HG03175 (cell line): ENCODE measurements at regions not wholly inside any gene's neighbourhood (a gene's known extent, or its start where the extent isn't known, plus 50 kb on each side); places are given as distances from the start of the nearest gene placed in this dataset.

Experiments
- ATAC-seq: cut with Tn5 transposase; IDR thresholded peaks from one replicate; pipeline ENCODE4 v1.9.1; 2021; ENCODE audit warnings: mild to moderate bottlenecking, moderate library complexity; ENCODE audit not compliant: unreplicated experiment

- no peak for ATAC-seq
Measured at GRCh38 chr4:145427991-145428390, 53.7 kb upstream of the SMAD1 start.

DNA sequence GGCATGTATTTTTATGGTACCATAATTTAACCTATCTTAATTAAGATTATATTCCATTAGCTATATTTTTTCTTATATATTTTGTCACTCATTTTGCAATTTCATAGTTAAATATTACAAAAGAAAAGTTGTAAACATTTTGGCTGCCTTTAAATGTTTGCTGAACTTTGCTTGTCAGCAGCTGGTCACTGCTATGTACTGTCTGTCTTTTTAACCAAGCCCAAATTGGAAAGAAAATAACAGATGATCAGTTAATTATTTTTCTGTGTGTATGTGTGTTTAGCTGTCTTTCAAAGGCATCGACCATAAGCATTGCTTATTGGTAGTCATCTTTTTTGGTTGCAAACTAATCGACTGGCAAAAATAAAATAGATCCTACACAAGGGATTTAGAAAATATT lies 54.4 kb upstream of the SMAD1 start:
- ATAC-seq: no peak

GRCh38 chr4:145423017-145423708 lies 58.5 kb upstream of the SMAD1 start:
- ATAC-seq: no peak

GRCh38 chr4:145420595-145421214 lies 60.9 kb upstream of the SMAD1 start:
- no peak for ATAC-seq

DNA sequence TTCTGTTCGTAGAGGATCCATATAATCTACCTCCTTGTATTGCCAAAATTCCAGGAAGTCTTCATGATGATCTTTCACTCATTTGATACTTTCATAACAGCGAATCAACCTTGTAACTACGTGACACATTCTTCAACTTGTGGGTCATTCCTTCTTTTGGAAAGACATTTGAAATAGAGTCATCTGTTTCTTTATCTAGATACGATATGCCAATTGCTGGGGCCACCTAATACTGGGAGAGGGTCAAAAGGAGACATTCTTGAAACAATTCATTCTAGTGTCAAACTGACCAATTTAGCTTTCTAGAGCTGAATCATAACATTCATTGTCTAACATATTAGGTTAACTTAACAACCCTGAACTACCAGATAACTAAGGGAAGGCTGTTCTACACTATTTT lies 62.9 kb upstream of the SMAD1 start:
- ATAC-seq: no peak

DNA sequence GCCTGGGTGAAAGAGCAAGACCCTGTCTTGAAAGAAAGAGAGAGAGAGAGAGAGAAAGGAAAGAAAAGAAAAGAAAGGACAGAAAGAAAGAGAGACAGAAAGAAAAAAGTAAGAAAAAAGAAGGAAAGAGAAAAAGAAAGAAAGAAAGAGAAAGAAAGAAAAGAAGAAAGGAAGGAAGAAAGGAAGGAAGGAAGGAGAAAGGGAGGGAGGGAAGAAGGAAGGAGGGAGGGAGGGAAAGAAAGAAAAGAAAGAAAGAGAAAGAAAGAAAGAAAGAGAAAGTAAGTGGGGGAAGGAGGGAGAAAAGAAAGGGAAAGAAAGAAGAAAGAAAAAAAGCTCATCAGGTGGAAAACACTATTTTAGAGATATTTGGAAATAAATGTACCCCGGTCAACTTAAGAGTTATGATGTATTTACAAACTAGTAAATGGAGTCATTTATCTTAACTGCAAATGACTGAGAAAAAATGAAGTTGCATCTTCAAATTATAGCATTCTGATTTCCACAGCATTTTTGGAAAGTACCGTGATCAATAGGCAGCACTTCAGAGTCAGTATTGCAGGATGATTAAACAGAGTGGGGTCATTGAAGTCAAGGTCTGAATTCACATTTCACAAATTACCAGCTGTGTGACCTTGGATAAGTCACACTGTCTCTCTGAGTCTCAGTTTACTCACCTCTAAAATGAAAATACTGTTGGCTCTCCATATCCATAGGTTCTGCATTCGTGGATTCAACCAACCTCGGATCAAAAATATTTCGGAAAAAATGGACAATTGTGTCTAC lies 64.1 kb upstream of the SMAD1 start:
- no peak for ATAC-seq

- ATAC-seq: no peak
Measured at GRCh38 chr4:145414841-145415240, 66.8 kb upstream of the SMAD1 start.

DNA sequence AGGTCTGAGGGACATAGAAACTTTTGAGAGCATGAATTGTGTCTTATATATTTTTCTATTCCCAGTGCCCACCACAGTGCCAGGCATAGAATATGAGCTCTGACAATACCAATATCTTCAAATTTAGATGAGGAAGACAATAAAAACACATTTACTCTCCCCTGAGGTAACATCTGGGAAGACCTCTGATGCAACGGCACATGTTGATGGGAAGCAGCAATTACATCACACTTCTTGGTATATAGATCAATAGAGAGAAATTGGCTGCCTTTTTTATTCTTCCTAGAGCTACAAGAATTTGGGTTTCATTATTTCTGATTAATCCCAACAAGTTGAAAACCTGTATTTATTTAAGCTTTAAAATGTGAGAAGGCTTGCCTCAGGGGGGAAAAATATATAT lies 67.4 kb upstream of the SMAD1 start:
- no peak for ATAC-seq

- ATAC-seq: no peak
Measured at GRCh38 chr4:145406970-145407369, 74.7 kb upstream of the SMAD1 start.

DNA sequence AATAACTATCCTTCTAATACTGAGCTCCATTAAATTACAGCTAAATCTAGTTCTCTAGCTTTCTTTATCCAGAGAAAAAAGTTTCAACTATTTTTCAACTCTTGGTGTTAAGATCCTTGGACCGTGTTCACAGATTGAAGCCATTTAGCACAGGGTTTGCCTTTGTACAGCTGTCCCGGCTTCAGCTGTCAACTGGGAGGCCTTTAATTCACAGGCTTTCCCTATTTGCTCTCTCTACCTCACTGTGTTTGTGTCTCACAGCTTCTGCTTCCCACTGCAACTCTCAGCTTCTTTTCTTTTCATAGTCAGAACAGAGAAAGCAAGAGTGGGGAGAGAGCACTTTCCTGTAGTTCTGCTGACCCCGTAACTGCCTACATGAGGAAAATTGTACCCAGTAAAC lies 76.9 kb upstream of the SMAD1 start:
- ATAC-seq: no peak

GRCh38 chr4:145396581-145396980 lies 85.1 kb upstream of the SMAD1 start:
- ATAC-seq: no peak

- ATAC-seq: no peak
Measured at GRCh38 chr4:145390571-145390970, 91.1 kb upstream of the SMAD1 start.

GRCh38 chr4:145389550-145389949 lies 92.1 kb upstream of the SMAD1 start:
- ATAC-seq: no peak

DNA sequence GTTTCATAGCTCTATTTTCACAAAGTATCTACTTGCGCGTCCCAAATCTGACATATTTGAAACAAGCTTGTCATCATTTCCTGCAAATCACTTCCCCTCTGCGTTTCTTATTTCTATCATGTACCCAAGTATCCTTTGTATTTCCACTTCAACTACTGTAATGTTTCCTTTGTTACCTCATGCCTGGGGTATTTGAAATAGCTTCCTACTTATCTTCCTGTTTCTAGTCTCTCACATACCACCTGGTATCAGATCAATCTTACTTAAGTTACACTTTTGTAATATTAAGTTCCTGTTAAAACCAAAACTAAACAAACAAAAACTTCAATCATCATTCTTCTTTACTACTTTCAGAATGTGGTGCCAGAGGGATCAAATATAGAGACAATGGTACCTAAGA lies 93.6 kb upstream of the SMAD1 start:
- no peak for ATAC-seq

- ATAC-seq: no peak
Measured at GRCh38 chr4:145387079-145387478, 94.6 kb upstream of the SMAD1 start.

DNA sequence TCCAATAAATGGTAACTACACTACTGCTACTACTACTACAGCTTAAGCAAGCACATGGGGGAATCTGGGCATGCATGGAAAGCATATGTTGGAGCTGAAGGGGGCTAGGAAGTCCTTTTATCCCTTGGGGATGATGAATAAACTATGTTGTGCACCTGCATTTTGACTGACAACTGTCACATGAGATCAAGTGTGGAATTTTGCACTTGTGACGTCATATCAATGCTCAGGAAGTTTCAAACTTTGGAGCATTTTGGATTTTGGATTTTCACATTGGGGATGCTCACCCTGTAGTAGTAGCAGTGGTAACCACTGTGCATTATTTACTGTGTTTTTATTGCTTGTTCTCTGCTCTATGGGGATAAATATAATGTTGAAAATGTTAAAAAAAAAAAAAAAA lies 100.5 kb upstream of the SMAD1 start:
- no peak for ATAC-seq

- no peak for ATAC-seq
Measured at GRCh38 chr4:145380123-145380522, 101.5 kb upstream of the SMAD1 start.

GRCh38 chr4:145375416-145375815 lies 106.2 kb upstream of the SMAD1 start:
- ATAC-seq: no peak

DNA sequence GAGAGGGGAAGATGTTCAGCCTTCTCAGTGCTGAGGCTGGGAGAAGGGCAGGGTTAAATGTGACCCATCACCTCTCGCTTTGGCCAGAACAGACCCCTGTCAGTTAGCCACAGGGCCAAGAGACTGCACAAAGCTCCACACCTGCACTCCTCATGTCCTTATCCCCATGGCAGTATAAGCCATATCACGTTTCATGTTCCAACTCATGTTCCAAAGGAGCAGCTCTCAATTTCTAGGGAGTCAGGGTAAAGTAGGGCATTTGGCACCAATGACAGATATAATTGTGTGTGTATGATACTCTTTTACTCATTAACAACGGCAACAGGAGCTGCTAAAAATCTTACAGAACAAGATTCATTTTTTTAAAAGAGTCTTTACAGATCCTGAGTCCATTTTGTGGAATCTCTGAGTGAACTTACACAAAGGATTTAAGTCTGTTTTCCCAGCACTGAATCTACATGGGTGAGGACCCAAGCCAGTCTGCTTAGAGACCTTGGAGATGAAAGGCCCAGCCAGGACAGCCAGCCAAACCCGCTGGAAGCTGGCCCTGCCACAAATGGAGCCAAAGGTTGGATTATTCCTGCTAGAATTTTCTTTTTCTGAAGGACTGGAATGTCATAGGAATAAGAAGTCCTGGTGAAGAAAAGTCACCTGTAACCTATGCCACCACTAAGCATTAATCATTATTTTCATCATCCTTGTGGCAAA lies 129.1 kb upstream of the SMAD1 start:
- ATAC-seq: no peak

DNA sequence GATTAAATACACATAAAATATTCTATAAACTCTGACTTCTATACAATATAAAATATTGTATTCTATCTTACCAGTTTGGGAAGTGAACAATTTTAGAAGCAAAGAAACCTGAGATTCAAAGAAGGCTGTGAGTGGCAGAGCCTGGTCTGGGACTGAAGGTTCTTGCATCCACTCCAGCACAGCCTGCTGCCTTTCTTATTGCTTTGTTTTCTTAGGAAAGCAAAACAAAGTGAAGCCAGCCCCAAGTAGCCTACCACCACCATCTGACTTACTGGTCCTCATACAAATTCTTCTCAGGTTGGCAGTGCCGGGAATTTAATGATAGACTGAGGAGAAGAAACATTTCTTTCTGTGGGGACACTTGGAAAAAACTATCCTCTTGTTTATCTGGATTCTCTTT lies 129.7 kb upstream of the SMAD1 start:
- no peak for ATAC-seq

- ATAC-seq: no peak
Measured at GRCh38 chr4:145351162-145351561, 130.5 kb upstream of the SMAD1 start.

DNA sequence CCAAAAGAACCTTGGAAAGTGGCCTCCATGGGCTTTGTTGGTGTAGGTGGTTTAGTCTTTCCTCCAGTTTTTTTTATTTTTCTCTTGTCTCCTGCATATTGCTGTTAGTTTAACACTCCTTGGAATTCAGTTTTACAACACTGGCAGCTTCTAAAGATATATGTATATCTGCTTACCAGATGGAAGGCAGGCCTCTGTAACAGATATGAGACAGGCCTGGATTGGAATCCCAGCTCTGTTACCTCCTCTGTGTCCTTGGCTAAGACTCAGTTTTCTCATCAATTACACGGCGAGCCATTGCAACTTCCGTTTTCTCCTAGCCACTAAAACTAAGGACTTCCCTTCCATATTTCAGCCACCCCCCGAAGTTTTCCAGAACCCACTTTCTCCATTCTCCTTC lies 133.4 kb upstream of the SMAD1 start:
- no peak for ATAC-seq
